ENCODE measurements at regions not wholly inside any gene's neighbourhood (a gene's known extent, or its start where the extent isn't known, plus 50 kb on each side); places are given as distances from the start of the nearest gene placed in this dataset.

GRCh38 chr3:159273608-159274007, 471.8 kb downstream of the MFSD1 start:
- TF ChIP-seq CTCF (IDR thresholded peaks at IDR 0.05) = no peak
- Histone ChIP-seq H3K4me3 (no peak overlapping the region), H3K27ac (no peak overlapping the region), H3K36me3 (no peaks in the 10 kb centered on the region), H3K27me3 (ENCODE audit: low read depth) (no peaks in the 10 kb centered on the region), H3K9me3 (no peaks in the 10 kb centered on the region), H3K4me1 (no peaks in the 10 kb centered on the region)
- intact Hi-C loops (cut with DNase I) = no loop called here
- DNase-seq (no peak), ATAC-seq (no peak)

GRCh38 chr3:159275741-159276140, 473.9 kb downstream of the MFSD1 start:
- ATAC-seq (no peak), DNase-seq (no peak)
- intact Hi-C loops (cut with DNase I) = no loop called here
- H3K4me3 ChIP-seq = no peak overlapping the region
- no peak overlapping the region for H3K27ac ChIP-seq
- no peaks in the 10 kb centered on the region for H3K36me3 ChIP-seq
- no peak for TF ChIP-seq CTCF (IDR thresholded peaks at IDR 0.05)
- H3K9me3 ChIP-seq = no peaks in the 10 kb centered on the region
- no peaks in the 10 kb centered on the region for H3K27me3 ChIP-seq (ENCODE audit: low read depth)
- no peaks in the 10 kb centered on the region for H3K4me1 ChIP-seq

- Histone ChIP-seq H3K4me3 (no peak overlapping the region), H3K27ac (no peak overlapping the region), H3K36me3 (no peaks in the 10 kb centered on the region), H3K4me1 (no peaks in the 10 kb centered on the region), H3K9me3 (no peaks in the 10 kb centered on the region), H3K27me3 (ENCODE audit: low read depth) (no peaks in the 10 kb centered on the region)
- no peak for ATAC-seq
- no peak for TF ChIP-seq CTCF (IDR thresholded peaks at IDR 0.05)
- DNase-seq = no peak
- intact Hi-C loops (cut with DNase I) = no loop called here
These were observed 476.0 kb downstream of the MFSD1 start for GRCh38 chr3:159277814-159278213.

- intact Hi-C loops (cut with DNase I) = no loop called here
- no peak for DNase-seq
These were observed 478.7 kb downstream of the MFSD1 start for GRCh38 chr3:159280386-159281191.

GRCh38 chr3:159293493-159293892, 491.6 kb downstream of the MFSD1 start:
- no peaks in the 10 kb centered on the region for H3K36me3 ChIP-seq
- no peak overlapping the region for H3K4me3 ChIP-seq
- no peaks in the 10 kb centered on the region for H3K9me3 ChIP-seq
- no peak for TF ChIP-seq CTCF (IDR thresholded peaks at IDR 0.05)
- H3K4me1 ChIP-seq = no peaks in the 10 kb centered on the region
- DNase-seq (no peak), ATAC-seq (no peak)
- intact Hi-C loops (cut with DNase I) = no loop called here
- H3K27me3 ChIP-seq (ENCODE audit: low read depth) = no peaks in the 10 kb centered on the region
- H3K27ac ChIP-seq = no peak overlapping the region

More at GRCh38 chr3:159280386-159281191, 478.7 kb downstream of the MFSD1 start:
- Histone ChIP-seq H3K4me3 (no peak overlapping the region), H3K36me3 (no peaks in the 10 kb centered on the region), H3K27ac (no peak overlapping the region), H3K9me3 (no peaks in the 10 kb centered on the region), H3K27me3 (ENCODE audit: low read depth) (no peaks in the 10 kb centered on the region), H3K4me1 (no peaks in the 10 kb centered on the region)
- ATAC-seq = no peak
- TF ChIP-seq CTCF (IDR thresholded peaks at IDR 0.05) = no peak
